Naive B cell (primary cell): ENCODE measurements at regions not wholly inside any gene's neighbourhood (a gene's known extent, or its start where the extent isn't known, plus 50 kb on each side); places are given as distances from the start of the nearest gene placed in this dataset.
"Not testable (repeated sequence)": the region's sequence is repeated elsewhere in the genome, so short reads cannot be mapped to it uniquely, and the experiment has no call there.

ENCODE experiments used
- ATAC-seq, 2 donors: fragments of 150-1000 bp; cut with Tn5 transposase; 2 replicates each; pipeline ENCODE4 v1.10.0; 2021; ENCODE audit warnings: low read depth in 2 of 2, mild to moderate bottlenecking in 2 of 2, moderate library complexity in 2 of 2
- DNase-seq: peaks from one replicate; pipeline ENCODE4 v3.0.0; 2022
- H3K27ac Mint-ChIP-seq, 6 donors: one replicate each; pipeline ENCODE4 v1.8.0; 2020 to 2022; ENCODE audit warnings: mild to moderate bottlenecking in 6 of 6, mixed read lengths in 6 of 6, moderate library complexity in 5 of 6, inconsistent platforms in 2 of 6
- H3K27me3 Mint-ChIP-seq, 3 donors: one replicate each; pipeline ENCODE4 v1.8.0; 2021 to 2022; ENCODE audit warnings: mixed read lengths in 3 of 3, mild to moderate bottlenecking in 1 of 3
- H3K36me3 Mint-ChIP-seq, 2 donors: one replicate each; pipeline ENCODE4 v1.8.0; 2020 to 2022; ENCODE audit warnings: mixed read lengths in 2 of 2, inconsistent platforms in 1 of 2, mild to moderate bottlenecking in 1 of 2
- H3K4me1 Mint-ChIP-seq, 3 donors: one replicate each; pipeline ENCODE4 v1.8.0; 2020 to 2022; ENCODE audit warnings: mixed read lengths in 3 of 3, inconsistent platforms in 1 of 3, mild to moderate bottlenecking in 1 of 3, moderate library complexity in 1 of 3
- H3K4me3 Mint-ChIP-seq, 8 donors: one replicate each; pipeline ENCODE4 v1.8.0; 2020 to 2022; ENCODE audit warnings: mild to moderate bottlenecking in 8 of 8, mixed read lengths in 8 of 8, moderate library complexity in 8 of 8, inconsistent platforms in 2 of 8
- H3K9me3 Mint-ChIP-seq, 7 donors: one replicate each; pipeline ENCODE4 v1.8.0; 2020 to 2022; ENCODE audit warnings: mixed read lengths in 7 of 7, mild to moderate bottlenecking in 5 of 7, inconsistent platforms in 2 of 7, moderate library complexity in 1 of 7

GRCh38 chr6:96410467-96410866 is 111.1 kb upstream of the UFL1 start:
- no peak overlapping the region for H3K4me3 Mint-ChIP-seq
- H3K27me3 Mint-ChIP-seq, result peaks cover 0 to 4% (median 0%) of the 10 kb centered on the region in 3 donors
- peaks cover 0 to 2% (median 0%) of the 10 kb centered on the region in 7 donors for H3K9me3 Mint-ChIP-seq
- H3K27ac Mint-ChIP-seq, result no peak overlapping the region
- ATAC-seq (no peak), DNase-seq (no peak)
- H3K4me1 Mint-ChIP-seq, result no peaks in the 10 kb centered on the region
- H3K36me3 Mint-ChIP-seq, result no peaks in the 10 kb centered on the region

GRCh38 chr6:96420294-96420693 is 101.3 kb upstream of the UFL1 start:
- ATAC-seq (no peak), DNase-seq (no peak)
- H3K9me3 Mint-ChIP-seq, result peaks cover 6 to 34% (median 11%) of the 10 kb centered on the region in 7 donors
- H3K4me1 Mint-ChIP-seq, result no peaks in the 10 kb centered on the region
- H3K4me3 Mint-ChIP-seq, result no peak overlapping the region
- peaks cover 0 to 3% (median 0%) of the 10 kb centered on the region in 3 donors for H3K27me3 Mint-ChIP-seq
- H3K36me3 Mint-ChIP-seq, result peaks cover 0 to 5% of the 10 kb centered on the region in 2 donors
- H3K27ac Mint-ChIP-seq, result no peak overlapping the region

- DNase-seq (no peak), ATAC-seq (no peak)
- H3K4me3 Mint-ChIP-seq, result no peak overlapping the region
- H3K27me3 Mint-ChIP-seq, result no peaks in the 10 kb centered on the region
- H3K36me3 Mint-ChIP-seq, result peaks cover 4 to 10% of the 10 kb centered on the region in 2 donors
- no peak overlapping the region for H3K27ac Mint-ChIP-seq
- peaks cover 10 to 66% (median 33%) of the 10 kb centered on the region in 7 donors for H3K9me3 Mint-ChIP-seq
- no peaks in the 10 kb centered on the region for H3K4me1 Mint-ChIP-seq
Measured at GRCh38 chr6:96433950-96434349, 87.7 kb upstream of the UFL1 start.

GRCh38 chr6:96436398-96436797 is 85.2 kb upstream of the UFL1 start:
- Mint-ChIP-seq H3K4me1 (no peaks in the 10 kb centered on the region), H3K9me3 (peaks cover 4 to 65% (median 26%) of the 10 kb centered on the region in 7 donors), H3K27ac (no peak overlapping the region), H3K36me3 (peaks cover 0 to 6% of the 10 kb centered on the region in 2 donors), H3K27me3 (no peaks in the 10 kb centered on the region), H3K4me3 (no peak overlapping the region)
- DNase-seq (no peak), ATAC-seq (no peak)

GRCh38 chr6:96437228-96437627 is 84.4 kb upstream of the UFL1 start:
- H3K27ac Mint-ChIP-seq, H3K4me3 Mint-ChIP-seq, ATAC-seq, H3K4me1 Mint-ChIP-seq, H3K36me3 Mint-ChIP-seq, DNase-seq, H3K27me3 Mint-ChIP-seq: not testable (repeated sequence)
- peaks cover 4 to 57% (median 25%) of the 10 kb centered on the region in 7 donors for H3K9me3 Mint-ChIP-seq

GRCh38 chr6:96450082-96450769 is 71.4 kb upstream of the UFL1 start:
- ATAC-seq (no peak), DNase-seq (no peak)
- H3K27me3 Mint-ChIP-seq, result peaks cover 0 to 4% (median 0%) of the 10 kb centered on the region in 3 donors
- H3K4me1 Mint-ChIP-seq, result no peaks in the 10 kb centered on the region
- peaks cover 4 to 18% (median 8%) of the 10 kb centered on the region in 7 donors for H3K9me3 Mint-ChIP-seq
- no peak overlapping the region for H3K27ac Mint-ChIP-seq
- H3K4me3 Mint-ChIP-seq, result no peak overlapping the region
- peaks cover 0 to 4% of the 10 kb centered on the region in 2 donors for H3K36me3 Mint-ChIP-seq

- Mint-ChIP-seq H3K27me3 (peaks cover 0 to 4% (median 0%) of the 10 kb centered on the region in 3 donors), H3K9me3 (peaks cover 2 to 14% (median 4%) of the 10 kb centered on the region in 7 donors), H3K27ac (no peak overlapping the region), H3K36me3 (peaks cover 0 to 4% of the 10 kb centered on the region in 2 donors), H3K4me3 (no peak overlapping the region), H3K4me1 (no peaks in the 10 kb centered on the region)
- DNase-seq (no peak), ATAC-seq (no peak)
Measured at GRCh38 chr6:96450770-96451130, 70.9 kb upstream of the UFL1 start.

- ATAC-seq, result no peak
- no peak for DNase-seq
- H3K9me3 Mint-ChIP-seq, result peaks cover 0 to 2% (median 0%) of the 10 kb centered on the region in 7 donors
- H3K27me3 Mint-ChIP-seq, result peaks cover 0 to 5% (median 0%) of the 10 kb centered on the region in 3 donors
- H3K4me3 Mint-ChIP-seq, result no peak overlapping the region
- H3K4me1 Mint-ChIP-seq, result no peaks in the 10 kb centered on the region
- H3K27ac Mint-ChIP-seq, result peak overlapping the region in 1 of 6 donors; percentile 2
- H3K36me3 Mint-ChIP-seq, result no peaks in the 10 kb centered on the region
Measured at GRCh38 chr6:96458771-96459170, 62.8 kb upstream of the UFL1 start.

- Mint-ChIP-seq H3K36me3 (no peaks in the 10 kb centered on the region), H3K27me3 (peaks cover 0 to 8% (median 0%) of the 10 kb centered on the region in 3 donors), H3K9me3 (peaks cover 0 to 2% (median 0%) of the 10 kb centered on the region in 7 donors), H3K4me1 (no peaks in the 10 kb centered on the region), H3K27ac (no peak overlapping the region), H3K4me3 (no peak overlapping the region)
- DNase-seq (no peak), ATAC-seq (no peak)
Measured at GRCh38 chr6:96460052-96460700, 61.4 kb upstream of the UFL1 start.

GRCh38 chr6:96465321-96465903 is 56.2 kb upstream of the UFL1 start:
- ATAC-seq, result no peak
- H3K36me3 Mint-ChIP-seq, result no peaks in the 10 kb centered on the region
- no peaks in the 10 kb centered on the region for H3K9me3 Mint-ChIP-seq
- DNase-seq, result no peak
- H3K4me3 Mint-ChIP-seq, result no peak overlapping the region
- no peak overlapping the region for H3K27ac Mint-ChIP-seq
- peaks cover 0 to 11% (median 4%) of the 10 kb centered on the region in 3 donors for H3K27me3 Mint-ChIP-seq
- no peaks in the 10 kb centered on the region for H3K4me1 Mint-ChIP-seq

GRCh38 chr6:96466147-96466863 is 55.3 kb upstream of the UFL1 start:
- no peak overlapping the region for H3K27ac Mint-ChIP-seq

GRCh38 chr6:96467814-96468213 is 53.8 kb upstream of the UFL1 start:
- no peak for ATAC-seq
- Mint-ChIP-seq H3K9me3 (peaks cover 0 to 8% (median 4%) of the 10 kb centered on the region in 7 donors), H3K27ac (no peak overlapping the region), H3K36me3 (no peaks in the 10 kb centered on the region), H3K27me3 (peaks cover 0 to 11% (median 4%) of the 10 kb centered on the region in 3 donors), H3K4me1 (no peaks in the 10 kb centered on the region), H3K4me3 (no peak overlapping the region)
- DNase-seq, result no peak

More at GRCh38 chr6:96466147-96466863, 55.3 kb upstream of the UFL1 start:
- Mint-ChIP-seq H3K36me3 (no peaks in the 10 kb centered on the region), H3K27me3 (peaks cover 0 to 11% (median 4%) of the 10 kb centered on the region in 3 donors), H3K9me3 (no peaks in the 10 kb centered on the region), H3K4me3 (no peak overlapping the region), H3K4me1 (no peaks in the 10 kb centered on the region)
- ATAC-seq (no peak), DNase-seq (no peak)

- H3K9me3 Mint-ChIP-seq, result peaks cover 0 to 8% (median 4%) of the 10 kb centered on the region in 7 donors
- no peak overlapping the region for H3K27ac Mint-ChIP-seq
- H3K27me3 Mint-ChIP-seq, result peaks cover 0 to 11% (median 4%) of the 10 kb centered on the region in 3 donors
- H3K36me3 Mint-ChIP-seq, result no peaks in the 10 kb centered on the region
- ATAC-seq, result no peak
- H3K4me3 Mint-ChIP-seq, result no peak overlapping the region
- DNase-seq, result no peak
- no peaks in the 10 kb centered on the region for H3K4me1 Mint-ChIP-seq
Measured at GRCh38 chr6:96468281-96468680, 53.3 kb upstream of the UFL1 start.
